ENCODE measurements at regions not wholly inside any gene's neighbourhood (a gene's known extent, or its start where the extent isn't known, plus 50 kb on each side); places are given as distances from the start of the nearest gene placed in this dataset.
"Not testable (repeated sequence)": the region's sequence is repeated elsewhere in the genome, so short reads cannot be mapped to it uniquely, and the experiment has no call there.

GRCh38 chr14:48614003-48614402 is 938.6 kb upstream of the MDGA2 start:
- ChIA-PET CTCF (no interaction called here), POLR2A (ENCODE audit: low non-redundant PET) (no interaction called here)
- Histone ChIP-seq H3K9me3 (ENCODE audit: low read depth, low read length, poor library complexity, severe bottlenecking) (no peaks in the 10 kb centered on the region), H3K4me3 (ENCODE audit: low read depth, low read length, poor library complexity, severe bottlenecking) (no peak overlapping the region), H3K27ac (ENCODE audit: low read depth, low read length, poor library complexity, severe bottlenecking) (no peak overlapping the region), H3K4me1 (ENCODE audit: insufficient read depth, low read length, poor library complexity, severe bottlenecking) (peaks cover 29% of the 10 kb centered on the region), H3K36me3 (ENCODE audit: insufficient read depth, low read length, poor library complexity, severe bottlenecking) (no peaks in the 10 kb centered on the region), H3K27me3 (replicated peaks; ENCODE audit: insufficient read depth, low read depth, low read length, poor library complexity) (no peaks in the 10 kb centered on the region)
- no peak for DNase-seq (ENCODE audit: low spot score)
- BruUV-seq (replicated peaks) = no TSS peak
- intact Hi-C loops (cut with micrococcal nuclease; ENCODE audit: unreplicated experiment) = no loop called here
- TF ChIP-seq CTCF (conservative IDR thresholded peaks at IDR 0.05; ENCODE audit: low read depth, low read length) (no peak), EZH2 (IDR thresholded peaks at IDR 0.05; ENCODE audit: borderline replicate concordance, low read depth, low read length, poor library complexity, severe bottlenecking) (no peak)

GRCh38 chr14:48606960-48607359 is 931.6 kb upstream of the MDGA2 start:
- H3K4me3 ChIP-seq (ENCODE audit: low read depth, low read length, poor library complexity, severe bottlenecking); POLR2A ChIA-PET (ENCODE audit: low non-redundant PET); H3K36me3 ChIP-seq (ENCODE audit: insufficient read depth, low read length, poor library complexity, severe bottlenecking); CTCF ChIA-PET; DNase-seq (ENCODE audit: low spot score); H3K4me1 ChIP-seq (ENCODE audit: insufficient read depth, low read length, poor library complexity, severe bottlenecking); BruUV-seq (replicated peaks); H3K9me3 ChIP-seq (ENCODE audit: low read depth, low read length, poor library complexity, severe bottlenecking); H3K27ac ChIP-seq (ENCODE audit: low read depth, low read length, poor library complexity, severe bottlenecking); intact Hi-C loops (cut with micrococcal nuclease; ENCODE audit: unreplicated experiment); H3K27me3 ChIP-seq (replicated peaks; ENCODE audit: insufficient read depth, low read depth, low read length, poor library complexity): not testable (repeated sequence)

- H3K9me3 ChIP-seq (ENCODE audit: low read depth, low read length, poor library complexity, severe bottlenecking) = no peaks in the 10 kb centered on the region
- DNase-seq (ENCODE audit: low spot score) = no peak
- BruUV-seq (replicated peaks) = no TSS peak
- intact Hi-C loops (cut with micrococcal nuclease; ENCODE audit: unreplicated experiment) = no loop called here
- POLR2A ChIA-PET (ENCODE audit: low non-redundant PET) = no interaction called here
- no peaks in the 10 kb centered on the region for H3K4me1 ChIP-seq (ENCODE audit: insufficient read depth, low read length, poor library complexity, severe bottlenecking)
- H3K36me3 ChIP-seq (ENCODE audit: insufficient read depth, low read length, poor library complexity, severe bottlenecking) = no peaks in the 10 kb centered on the region
- H3K27ac ChIP-seq (ENCODE audit: low read depth, low read length, poor library complexity, severe bottlenecking) = no peak overlapping the region
- TF ChIP-seq EZH2 (IDR thresholded peaks at IDR 0.05; ENCODE audit: borderline replicate concordance, low read depth, low read length, poor library complexity, severe bottlenecking) (no peak), CTCF (conservative IDR thresholded peaks at IDR 0.05; ENCODE audit: low read depth, low read length) (no peak)
- H3K27me3 ChIP-seq (replicated peaks; ENCODE audit: insufficient read depth, low read depth, low read length, poor library complexity) = no peaks in the 10 kb centered on the region
- H3K4me3 ChIP-seq (ENCODE audit: low read depth, low read length, poor library complexity, severe bottlenecking) = no peak overlapping the region
- CTCF ChIA-PET = no interaction called here
These were observed 923.1 kb upstream of the MDGA2 start for GRCh38 chr14:48598458-48598857.

GRCh38 chr14:48586099-48586498 is 910.7 kb upstream of the MDGA2 start:
- H3K27ac ChIP-seq (ENCODE audit: low read depth, low read length, poor library complexity, severe bottlenecking) = no peak overlapping the region
- no peaks in the 10 kb centered on the region for H3K4me1 ChIP-seq (ENCODE audit: insufficient read depth, low read length, poor library complexity, severe bottlenecking)
- no peaks in the 10 kb centered on the region for H3K27me3 ChIP-seq (replicated peaks; ENCODE audit: insufficient read depth, low read depth, low read length, poor library complexity)
- no peak for DNase-seq (ENCODE audit: low spot score)
- ChIA-PET POLR2A (ENCODE audit: low non-redundant PET) (no interaction called here), CTCF (no interaction called here)
- TF ChIP-seq EZH2 (IDR thresholded peaks at IDR 0.05; ENCODE audit: borderline replicate concordance, low read depth, low read length, poor library complexity, severe bottlenecking) = no peak
- TF ChIP-seq CTCF (conservative IDR thresholded peaks at IDR 0.05; ENCODE audit: low read depth, low read length) = no peak
- no peaks in the 10 kb centered on the region for H3K36me3 ChIP-seq (ENCODE audit: insufficient read depth, low read length, poor library complexity, severe bottlenecking)
- no peaks in the 10 kb centered on the region for H3K9me3 ChIP-seq (ENCODE audit: low read depth, low read length, poor library complexity, severe bottlenecking)
- intact Hi-C loops (cut with micrococcal nuclease; ENCODE audit: unreplicated experiment) = no loop called here
- no TSS peak for BruUV-seq (replicated peaks)
- H3K4me3 ChIP-seq (ENCODE audit: low read depth, low read length, poor library complexity, severe bottlenecking) = no peak overlapping the region
